GM18909 (cell line): ENCODE measurements at regions not wholly inside any gene's neighbourhood (a gene's known extent, or its start where the extent isn't known, plus 50 kb on each side); places are given as distances from the start of the nearest gene placed in this dataset.

Experiments
- ATAC-seq: cut with Tn5 transposase; IDR thresholded peaks from one replicate; pipeline ENCODE4 v1.9.1; 2021; ENCODE audit warnings: mild to moderate bottlenecking; ENCODE audit not compliant: unreplicated experiment, poor library complexity

DNA sequence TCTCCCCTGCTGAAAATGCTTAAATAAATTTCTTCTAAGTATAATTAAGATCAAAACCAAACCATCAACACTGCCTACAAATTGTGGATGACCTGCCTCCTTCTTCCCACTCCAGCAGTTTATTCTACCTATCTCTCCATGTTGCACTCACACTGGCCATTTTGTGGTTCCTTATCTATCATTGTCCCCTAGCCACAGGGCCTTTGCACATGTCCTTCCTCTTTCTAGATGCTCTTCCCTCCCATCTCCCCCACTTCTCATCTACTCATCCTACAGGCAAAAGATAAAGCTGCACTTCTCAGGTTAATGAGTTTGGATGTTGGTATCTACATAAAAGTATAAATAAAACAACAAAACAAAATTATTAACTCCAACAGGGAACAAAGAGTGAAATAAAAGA lies 70.6 kb upstream of the CCNG1 start:
- no peak for ATAC-seq

DNA sequence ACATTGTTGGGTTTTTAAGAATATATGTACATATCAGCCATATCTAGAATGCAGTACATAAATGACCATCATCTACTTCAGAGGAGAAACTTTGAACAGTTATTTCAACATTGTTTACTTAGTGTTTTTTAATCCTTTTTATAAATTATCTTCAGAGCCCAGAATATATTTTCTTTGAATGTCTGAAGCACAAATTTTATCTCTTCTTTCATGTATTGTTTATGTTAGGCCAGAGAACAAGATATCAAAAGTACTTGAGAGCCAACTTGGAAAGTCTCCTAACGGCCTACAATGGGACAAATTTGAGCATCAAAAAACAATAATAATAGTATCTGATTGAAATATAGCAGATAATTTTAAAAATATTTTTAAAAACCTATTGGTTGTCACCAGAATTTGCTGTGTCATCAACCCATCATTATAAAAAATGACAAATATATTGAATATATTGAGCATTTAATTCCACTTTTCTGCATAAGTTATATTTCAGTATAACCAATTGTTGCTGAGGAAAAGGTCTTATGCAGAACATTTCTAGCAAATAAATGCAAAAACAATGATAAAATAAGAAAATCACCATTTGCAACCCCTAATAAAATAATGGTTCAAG lies 67.5 kb upstream of the CCNG1 start:
- no peak for ATAC-seq

DNA sequence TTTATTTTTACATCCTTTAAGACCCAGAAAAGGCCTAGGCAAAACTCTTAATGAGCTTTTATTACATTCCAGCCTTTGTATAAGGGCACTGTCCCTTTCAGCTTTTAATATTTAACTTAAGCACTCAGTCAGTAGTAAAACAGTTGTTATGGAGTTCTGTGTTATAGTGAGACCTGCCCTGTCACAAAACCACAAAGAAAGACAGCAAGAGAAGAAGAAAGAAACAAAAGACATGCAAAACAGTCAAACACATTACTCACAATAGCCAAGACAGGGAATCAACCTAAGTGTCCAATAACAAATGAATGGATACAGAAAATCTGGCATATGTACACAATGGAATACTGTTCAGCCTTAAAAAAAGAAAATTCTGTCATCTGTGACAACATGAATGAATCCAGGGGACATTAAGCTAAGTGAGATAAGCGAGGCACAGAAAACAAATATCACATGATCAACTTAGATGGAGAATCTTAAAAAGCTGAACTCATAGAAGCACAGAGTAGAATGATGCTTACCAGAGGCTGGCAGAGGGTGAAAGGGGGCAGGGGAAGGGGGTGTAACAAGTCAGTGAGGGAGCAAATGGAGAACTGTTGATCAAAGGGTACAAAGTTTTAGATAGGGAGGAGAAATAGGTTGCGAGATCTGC lies 63.8 kb upstream of the CCNG1 start:
- no peak for ATAC-seq

DNA sequence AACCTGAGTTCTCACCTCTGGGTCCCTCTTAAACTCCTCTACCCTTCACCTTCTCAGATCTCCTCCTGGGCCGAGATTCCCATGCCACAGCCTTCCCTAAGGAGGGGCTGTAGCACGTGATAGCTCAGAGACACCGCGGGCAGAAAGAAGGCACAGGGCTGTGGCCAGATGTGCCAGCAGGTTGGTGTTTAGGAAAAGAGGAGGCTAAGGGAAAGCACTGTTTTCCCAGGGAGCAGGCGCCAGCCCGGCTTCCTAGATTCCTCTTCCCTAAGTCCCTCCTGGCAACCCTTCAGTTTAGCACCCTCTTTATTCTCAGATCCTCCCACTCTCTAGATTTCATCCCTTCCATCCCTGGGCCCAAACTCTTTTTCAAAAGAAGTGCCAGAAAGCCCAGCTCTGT lies 59.4 kb upstream of the CCNG1 start:
- ATAC-seq = no peak

DNA sequence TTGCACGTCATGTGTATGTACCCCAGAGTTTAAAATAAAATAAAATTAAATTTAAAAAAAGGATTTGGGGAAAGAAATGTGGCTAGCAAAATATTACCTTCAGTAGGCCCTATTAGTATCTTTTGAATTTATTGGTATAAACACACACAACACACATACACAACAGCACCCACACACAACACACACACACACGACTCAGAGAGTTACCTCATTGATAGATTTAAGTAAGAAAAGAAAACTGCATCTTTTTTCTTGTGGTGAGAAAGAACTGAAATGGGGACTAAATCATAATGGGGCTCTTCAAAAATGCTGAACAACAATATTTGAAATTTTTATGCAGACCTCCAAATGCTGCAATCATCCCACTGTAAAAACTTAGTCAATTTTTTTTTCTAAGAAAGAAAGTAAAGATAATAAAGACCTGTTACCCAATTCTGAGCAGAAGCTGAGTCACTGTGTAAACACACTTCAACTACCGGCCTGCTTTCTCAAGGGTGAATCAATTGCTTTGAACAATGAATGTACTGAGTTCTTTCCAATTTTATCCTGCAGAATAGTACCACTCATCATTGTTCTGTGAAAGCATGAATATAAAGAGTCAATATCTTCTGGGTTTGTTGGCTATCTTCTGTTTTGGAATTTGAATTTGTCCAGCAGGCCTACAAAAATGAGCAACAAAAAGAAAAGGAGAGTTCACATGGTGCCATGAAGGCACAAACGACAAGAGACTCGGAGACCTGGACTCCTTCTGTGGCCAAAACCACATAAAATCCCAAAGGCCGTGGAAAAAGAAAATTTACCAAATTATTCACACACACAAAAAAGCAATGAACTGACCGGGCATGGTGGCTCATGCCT lies 57.9 kb upstream of the CCNG1 start:
- ATAC-seq = no peak

DNA sequence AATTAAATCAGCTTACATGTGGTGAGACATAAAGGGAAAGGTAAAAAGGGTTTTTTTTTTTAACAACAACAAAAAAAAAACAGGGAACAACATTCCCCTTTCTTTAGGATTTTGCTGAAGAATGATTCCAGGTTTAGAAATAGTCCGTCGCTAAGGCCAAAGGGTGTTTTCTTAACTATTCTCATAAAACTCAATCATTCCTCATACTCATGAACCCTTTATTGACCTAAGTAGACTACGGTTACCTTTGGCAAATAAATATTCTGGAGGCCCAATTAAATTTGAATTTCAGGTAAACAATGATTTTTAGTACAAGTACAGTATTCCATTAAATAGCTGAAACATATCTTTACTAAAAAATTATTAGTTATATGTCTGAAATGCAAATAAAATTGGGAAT lies 55.6 kb upstream of the CCNG1 start:
- ATAC-seq = no peak

DNA sequence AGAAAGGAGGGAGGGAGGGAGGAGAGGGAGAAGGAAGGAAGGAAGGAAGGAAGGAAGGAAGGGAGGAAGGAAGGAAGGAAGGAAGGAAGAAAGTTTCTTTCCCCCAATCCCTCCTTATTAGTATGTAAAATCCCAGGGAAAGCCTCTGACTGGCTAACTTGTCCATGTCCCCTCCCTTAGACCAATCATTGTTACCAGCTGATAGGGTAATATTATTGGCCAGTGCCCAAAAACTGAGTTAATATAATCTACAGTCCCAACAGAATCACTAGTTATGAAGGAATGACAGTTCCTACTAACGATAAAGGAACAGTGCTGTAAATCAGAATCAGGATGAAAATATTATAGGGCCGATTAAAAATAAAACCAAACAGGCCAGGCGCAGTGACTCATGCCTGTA lies 53.6 kb upstream of the CCNG1 start:
- no peak for ATAC-seq

DNA sequence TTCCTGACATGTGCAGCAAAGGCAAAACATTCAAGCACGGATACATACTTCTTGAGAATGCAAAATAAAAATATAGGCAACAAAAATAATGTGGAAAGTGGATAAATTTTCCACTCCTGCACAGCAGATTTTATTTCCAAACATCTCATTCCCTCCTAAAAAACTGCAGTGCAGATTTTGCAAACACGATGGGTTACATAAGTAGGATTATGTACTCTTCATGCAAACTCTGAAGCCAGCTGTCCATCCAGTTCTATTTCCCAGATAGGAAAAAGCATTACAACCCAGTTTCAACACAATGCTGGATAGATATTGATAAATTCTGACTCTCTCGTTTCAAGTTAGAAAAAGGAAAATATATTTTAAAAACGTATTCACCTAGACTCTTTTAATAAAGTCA lies 52.7 kb upstream of the CCNG1 start:
- ATAC-seq = no peak

DNA sequence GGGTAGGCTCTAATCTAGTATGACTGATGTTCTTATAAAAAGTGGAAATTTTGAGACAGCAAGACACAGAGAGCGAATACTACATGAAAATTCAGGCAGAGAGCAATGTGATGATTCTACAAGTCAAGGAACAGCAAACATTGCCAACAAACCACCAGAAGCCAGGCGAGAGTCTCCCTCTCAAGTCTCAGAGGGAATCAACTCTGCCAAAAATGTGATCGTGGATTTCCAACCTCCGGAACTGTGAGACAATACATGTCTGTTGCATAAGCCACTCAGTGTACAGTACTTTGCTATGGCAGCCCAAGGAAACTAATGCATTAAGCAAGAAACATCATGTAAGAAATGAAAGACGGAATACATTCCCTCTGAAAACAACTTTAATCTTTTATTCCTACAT lies 52.1 kb upstream of the CCNG1 start:
- no peak for ATAC-seq

DNA sequence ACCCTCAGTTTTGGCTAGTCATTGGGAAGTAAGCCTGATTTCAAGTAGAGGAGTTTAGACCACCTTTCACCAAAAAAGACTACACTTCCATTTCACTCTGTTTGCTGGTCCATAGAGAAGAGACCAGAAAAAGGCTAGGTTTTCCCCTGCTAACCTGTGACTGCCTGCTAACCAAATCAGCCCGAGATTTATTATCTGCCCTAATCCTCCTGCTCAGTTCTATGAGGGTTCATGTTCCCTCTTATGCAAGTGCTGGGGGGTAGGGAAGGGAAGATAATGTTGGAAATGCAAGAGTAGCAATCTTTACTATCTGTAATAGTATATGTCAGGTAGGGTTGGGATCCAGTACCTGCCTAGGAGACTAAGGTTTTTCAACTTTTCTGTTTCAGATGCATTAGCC lies 51.6 kb upstream of the CCNG1 start:
- no peak for ATAC-seq

DNA sequence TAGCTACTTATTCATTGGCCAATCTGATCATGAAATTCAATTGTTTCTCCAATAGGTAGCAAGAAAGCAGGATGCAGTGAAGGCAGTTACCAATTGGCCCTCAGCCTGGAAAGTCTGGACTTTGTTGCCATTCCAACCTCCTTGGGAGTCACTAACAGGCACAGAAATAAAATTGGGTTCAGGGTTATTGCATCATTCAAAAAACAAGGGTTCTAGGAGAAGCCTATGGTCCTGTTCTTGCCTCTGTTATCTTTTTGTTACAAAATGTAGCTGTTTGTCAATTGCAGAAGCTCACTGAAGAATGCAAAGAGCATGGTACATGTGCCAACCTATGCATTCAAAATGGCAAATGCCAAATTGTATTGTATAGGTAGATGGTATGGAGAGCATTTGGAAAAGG lies 51.0 kb upstream of the CCNG1 start:
- ATAC-seq = no peak

DNA sequence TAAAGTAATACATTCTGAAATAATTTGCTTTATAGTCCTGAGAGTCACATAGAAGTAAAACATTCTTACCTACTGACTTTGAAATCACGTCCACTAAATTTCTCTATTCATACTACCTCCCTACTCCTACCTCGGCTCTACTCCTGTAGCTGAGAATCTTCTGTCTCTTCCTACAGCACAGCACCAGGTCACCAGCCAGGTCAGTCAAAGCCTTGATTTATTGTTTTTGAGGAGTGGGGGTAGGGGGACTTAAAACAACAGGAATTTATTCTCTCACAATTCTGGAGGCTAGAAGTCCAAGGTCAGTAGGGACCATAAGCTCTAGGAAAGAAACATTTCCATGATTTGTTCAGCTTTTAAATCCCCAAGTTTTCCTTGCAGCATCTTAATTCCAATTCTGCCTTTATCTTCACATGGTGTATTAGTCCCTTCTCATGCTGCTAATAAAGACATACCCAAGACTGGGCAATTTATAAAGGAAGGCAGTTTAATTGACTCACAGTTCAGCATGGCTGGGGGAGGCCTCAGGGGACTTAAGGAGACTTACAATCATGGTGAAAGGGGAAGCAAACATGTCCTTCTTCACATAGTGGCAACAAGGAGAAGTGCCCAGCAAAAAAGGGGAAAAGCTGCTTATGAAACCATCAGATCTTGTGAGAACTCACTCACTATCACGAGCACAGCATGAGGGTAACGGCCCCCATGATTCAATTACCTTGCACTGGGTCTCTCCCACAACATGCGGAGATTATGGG lies 49.6 kb upstream of the CCNG1 start:
- no peak for ATAC-seq
